Activated CD4-positive, alpha-beta T cell treated with anti-CD3 and anti-CD28 coated beads for 1 hour (primary cell): ENCODE measurements at regions not wholly inside any gene's neighbourhood (a gene's known extent, or its start where the extent isn't known, plus 50 kb on each side); places are given as distances from the start of the nearest gene placed in this dataset.

Experiments
- DNase-seq: peaks from one replicate; pipeline ENCODE4 v3.0.0-alpha.2; 2020

DNA sequence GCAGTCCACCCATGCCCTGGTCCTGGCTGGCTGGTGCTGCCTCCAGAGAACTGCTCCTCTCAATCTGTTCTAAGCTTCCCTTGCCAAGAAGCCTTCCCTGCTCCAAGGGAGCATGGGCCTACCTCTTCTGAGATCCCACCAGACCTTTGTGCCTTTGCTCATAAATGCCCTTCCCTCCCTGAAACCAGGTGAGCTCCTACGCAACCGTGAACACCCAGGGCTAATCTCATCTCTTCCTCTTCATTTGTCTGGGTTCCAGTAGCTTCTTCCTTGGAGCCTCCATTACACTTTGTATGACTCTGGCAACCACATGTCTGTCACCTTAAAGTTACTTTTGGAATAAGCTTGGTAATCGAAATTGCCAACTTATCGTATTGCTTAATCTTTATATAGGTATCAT lies 270.6 kb downstream of the PBX3 start:
- DNase-seq = no peak

- no peak for DNase-seq
Measured at GRCh38 chr9:126020836-126021235, 273.7 kb downstream of the PBX3 start.

DNA sequence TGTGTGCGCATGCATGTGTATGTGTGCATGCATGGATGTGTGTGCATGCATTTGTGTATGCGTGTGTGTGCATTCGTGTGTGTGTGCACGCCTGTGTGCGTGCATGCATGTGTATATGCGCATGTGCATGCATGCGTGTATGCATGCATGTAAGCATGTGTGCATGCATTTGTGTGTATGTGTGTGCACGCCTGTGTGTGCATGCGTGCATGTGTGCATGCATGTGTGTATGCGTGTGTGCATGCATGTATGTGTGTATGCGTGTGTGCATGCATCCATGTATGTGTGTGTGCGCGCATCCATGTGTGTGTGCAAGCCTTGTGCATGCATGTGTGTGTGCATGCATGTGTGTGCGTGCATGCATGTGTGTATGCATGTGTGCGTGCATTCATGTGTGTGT lies 276.8 kb downstream of the PBX3 start:
- no peak for DNase-seq

DNA sequence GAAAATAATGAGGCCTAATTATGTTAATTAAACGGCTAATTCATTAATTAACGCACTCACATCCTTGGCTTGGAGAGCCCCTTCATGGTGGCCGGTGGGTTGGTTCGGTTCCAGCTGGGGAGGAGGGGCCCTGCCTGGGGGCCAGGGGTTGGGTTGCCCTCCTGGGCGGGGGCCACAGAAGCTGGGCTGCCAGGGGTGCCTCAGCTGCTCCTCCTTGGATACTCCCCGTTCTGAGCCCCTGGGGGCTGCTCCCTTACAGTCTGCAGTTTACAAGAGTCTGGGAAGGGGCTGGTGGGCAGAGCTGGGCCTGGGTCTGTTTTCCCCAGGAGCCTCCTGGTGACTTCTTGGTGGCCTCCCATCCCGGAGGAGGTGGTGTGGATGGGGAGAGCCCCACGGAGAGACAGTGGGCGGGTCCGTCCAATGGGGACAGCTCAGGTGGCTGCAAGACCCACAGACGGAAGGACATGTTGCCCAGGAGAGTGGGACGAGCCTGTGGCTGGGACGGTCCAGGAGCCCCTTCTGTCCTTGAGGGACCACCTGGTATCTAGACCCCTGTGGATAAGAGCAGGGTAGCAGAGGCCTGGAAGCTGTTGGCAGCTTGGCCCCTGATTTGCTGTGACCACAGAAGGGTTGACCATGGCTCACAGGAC lies 277.5 kb downstream of the PBX3 start:
- DNase-seq = no peak

GRCh38 chr9:126025991-126026390 lies 278.8 kb downstream of the PBX3 start:
- DNase-seq = no peak

GRCh38 chr9:126027566-126027965 lies 280.4 kb downstream of the PBX3 start:
- DNase-seq = no peak

- DNase-seq = no peak
Measured at GRCh38 chr9:126028746-126029145, 281.6 kb downstream of the PBX3 start.

- DNase-seq = no peak
Measured at GRCh38 chr9:126030716-126031115, 283.5 kb downstream of the PBX3 start.

DNA sequence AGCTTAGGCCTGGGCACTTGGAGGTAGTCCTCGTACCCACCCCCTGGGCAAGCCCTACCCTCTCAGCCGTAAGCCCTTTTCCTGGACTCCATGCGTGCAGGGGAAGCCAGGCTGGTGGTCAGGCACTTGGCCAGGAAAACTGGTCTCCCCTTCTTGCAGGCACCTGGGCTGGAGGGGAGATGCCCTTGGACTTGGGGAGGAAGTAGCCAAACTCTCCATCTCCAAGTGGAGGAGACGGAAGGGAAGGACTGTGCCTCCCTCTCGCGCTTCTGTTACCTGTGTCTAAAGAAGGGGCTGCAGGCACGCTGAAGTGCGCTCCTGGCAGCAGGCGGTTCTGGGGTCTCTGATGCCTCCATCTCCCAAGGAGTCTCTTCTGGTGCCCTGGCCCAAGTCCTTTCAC lies 283.9 kb downstream of the PBX3 start:
- DNase-seq = no peak

- no peak for DNase-seq
Measured at GRCh38 chr9:126032135-126032534, 285.0 kb downstream of the PBX3 start.

DNA sequence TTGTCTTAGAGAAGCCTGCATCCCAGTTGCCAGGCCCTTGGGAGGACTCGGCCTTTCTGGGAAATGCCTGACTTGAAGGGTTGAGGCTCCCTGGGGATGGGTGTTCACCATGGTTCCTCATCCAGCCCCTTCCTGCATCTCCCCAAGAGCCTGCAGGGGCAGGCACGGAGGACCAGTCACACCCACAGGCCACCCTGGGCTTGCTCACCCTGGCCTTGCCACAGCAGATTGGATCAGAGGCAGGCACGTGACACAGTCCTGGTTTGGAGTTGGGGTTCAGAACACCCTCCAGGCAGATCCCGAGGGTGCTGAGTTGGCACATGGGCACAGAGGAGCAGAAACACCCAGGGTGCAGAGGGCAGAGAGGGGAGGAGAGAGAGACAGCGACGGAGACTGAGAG lies 286.1 kb downstream of the PBX3 start:
- no peak for DNase-seq

- DNase-seq = no peak
Measured at GRCh38 chr9:126033956-126034355, 286.8 kb downstream of the PBX3 start.

- DNase-seq = no peak
Measured at GRCh38 chr9:126036881-126037291, 289.7 kb downstream of the PBX3 start.

DNA sequence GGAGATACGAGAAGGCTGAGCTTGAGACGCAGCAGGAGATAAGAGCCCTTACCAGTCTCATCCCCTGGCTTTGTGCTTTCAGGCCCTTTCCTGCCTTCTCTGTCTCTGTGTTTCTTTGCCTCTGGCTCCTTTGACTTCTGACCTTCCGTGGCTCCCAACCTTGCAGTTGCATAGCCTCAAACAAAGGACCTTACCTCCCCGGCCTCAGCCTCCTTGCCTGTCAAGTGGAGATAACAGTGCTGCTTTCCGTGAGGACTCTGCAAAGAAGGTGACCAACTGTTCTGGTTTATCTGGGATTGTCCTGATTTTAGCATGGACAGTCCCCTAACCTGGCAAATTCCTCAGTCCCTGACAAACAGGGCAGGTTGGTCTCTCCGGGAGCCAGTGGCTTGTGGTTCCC lies 287.8 kb upstream of the MVB12B start:
- no peak for DNase-seq

GRCh38 chr9:126043681-126044080 lies 282.9 kb upstream of the MVB12B start:
- no peak for DNase-seq

GRCh38 chr9:126049088-126049487 lies 277.5 kb upstream of the MVB12B start:
- DNase-seq = no peak

- DNase-seq = no peak
Measured at GRCh38 chr9:126049896-126050604, 276.6 kb upstream of the MVB12B start.

GRCh38 chr9:126050605-126050990 lies 276.0 kb upstream of the MVB12B start:
- no peak for DNase-seq

DNA sequence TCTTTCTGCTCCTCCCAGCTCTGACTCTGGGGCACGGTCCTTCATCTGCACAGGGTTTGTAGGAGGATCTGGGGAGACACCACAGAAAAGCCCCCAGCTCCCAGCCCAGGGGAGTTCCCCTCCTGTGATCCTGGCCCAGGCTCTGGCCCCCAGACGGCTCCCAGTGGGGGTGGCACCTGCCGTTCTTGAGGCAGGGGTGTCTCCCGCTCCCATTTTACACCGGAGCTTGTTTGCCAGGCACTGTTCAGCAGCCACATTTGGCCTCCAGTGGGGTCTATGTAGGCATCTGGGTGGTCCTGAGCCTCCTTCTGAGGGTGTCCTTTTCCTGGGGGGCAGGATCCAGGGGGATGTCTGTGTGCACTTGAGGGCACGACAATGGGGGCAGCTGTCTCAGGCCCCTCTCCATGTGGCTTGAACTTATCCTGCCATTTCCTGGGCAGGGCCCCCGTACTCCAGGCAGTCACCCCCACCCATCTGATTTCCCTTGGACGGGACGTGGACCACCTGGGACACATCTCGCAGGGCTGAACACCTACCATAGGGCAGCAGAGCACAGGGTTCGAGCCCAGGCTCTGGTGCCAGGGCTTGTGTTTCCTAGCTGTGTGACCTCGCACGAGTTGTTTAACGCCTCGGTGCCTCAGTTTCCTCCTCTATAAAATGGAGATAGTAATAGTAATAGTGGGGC lies 275.0 kb upstream of the MVB12B start:
- DNase-seq = no peak

DNA sequence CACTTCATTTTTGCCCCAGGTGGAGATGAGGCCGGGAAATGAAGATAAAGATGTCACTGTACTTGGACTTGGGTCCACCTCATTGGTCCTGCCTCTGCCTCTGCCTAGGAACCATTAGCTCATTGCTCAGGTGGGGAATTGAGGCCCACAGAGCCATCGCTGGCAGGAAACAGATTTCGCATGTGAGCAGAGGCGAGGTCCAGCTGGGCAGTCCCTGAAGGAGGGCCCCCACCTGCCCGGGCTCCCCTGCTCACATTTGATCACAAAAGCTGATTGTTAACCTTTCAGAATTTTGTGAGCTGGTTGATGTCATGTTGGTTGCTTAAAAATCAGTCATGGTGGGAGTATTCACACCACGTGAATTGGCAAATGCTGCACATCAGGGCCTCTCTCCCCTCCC lies 273.8 kb upstream of the MVB12B start:
- DNase-seq = no peak

DNA sequence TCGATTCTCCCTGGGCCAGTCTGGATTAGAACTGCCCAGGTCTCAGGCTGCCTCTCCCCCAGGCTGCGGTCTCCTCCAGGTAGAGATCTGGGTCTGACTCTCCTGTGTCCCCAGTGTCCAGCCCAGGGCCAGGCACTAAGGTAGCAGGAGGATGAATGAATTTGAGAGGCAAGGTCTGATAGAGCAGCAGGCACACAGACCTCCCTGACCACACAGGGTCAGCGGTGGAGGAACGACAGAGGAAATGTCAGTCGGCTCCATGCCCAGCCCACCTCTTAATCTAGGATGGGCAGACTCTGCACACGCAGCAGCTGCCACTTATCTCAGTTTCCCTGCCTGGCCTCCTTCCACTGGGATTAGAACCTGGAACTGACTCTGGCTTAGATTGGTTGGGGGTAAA lies 272.7 kb upstream of the MVB12B start:
- no peak for DNase-seq

DNA sequence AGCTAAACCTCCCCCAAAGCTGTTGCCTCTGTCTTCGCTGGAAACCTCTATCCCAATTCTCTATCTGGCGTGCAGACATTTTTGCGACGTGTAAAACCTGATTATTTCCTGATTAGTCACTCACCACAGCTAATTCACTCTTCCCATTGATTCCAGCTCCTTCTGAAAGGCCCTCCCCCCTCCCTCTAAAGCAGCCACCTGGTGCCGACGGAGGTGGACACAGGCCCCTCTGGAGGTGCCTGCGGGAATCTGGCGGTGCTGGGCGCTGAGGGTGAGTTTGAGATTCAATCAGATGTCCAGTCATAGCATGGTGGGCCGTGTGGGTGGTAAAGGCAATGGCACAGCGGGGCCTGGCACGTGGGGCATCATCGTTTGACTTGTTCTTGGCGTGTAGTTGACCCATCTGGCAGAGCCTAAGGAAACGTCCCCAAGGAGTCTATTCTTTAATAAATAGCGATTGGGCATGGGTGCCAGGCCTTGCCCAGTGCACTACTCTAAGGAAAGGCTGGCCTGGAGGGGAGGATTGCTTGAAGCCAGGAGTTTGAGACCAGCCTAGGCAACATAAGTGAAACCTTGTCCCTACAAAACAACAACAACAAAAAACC lies 271.1 kb upstream of the MVB12B start:
- DNase-seq = no peak

- no peak for DNase-seq
Measured at GRCh38 chr9:126056312-126057021, 270.2 kb upstream of the MVB12B start.
